GM18505 (cell line): ENCODE measurements at regions not wholly inside any gene's neighbourhood (a gene's known extent, or its start where the extent isn't known, plus 50 kb on each side); places are given as distances from the start of the nearest gene placed in this dataset.
"Not testable (repeated sequence)": the region's sequence is repeated elsewhere in the genome, so short reads cannot be mapped to it uniquely, and the experiment has no call there.

Experiments used
- ATAC-seq: cut with Tn5 transposase; IDR thresholded peaks from one replicate; pipeline ENCODE4 v1.9.1; 2021; ENCODE audit not compliant: unreplicated experiment
- POLR2A ChIP-seq: IDR thresholded peaks from 4 replicates; pipeline ENCODE4 v1.6.1; 2011; ENCODE audit warnings: borderline replicate concordance; ENCODE audit not compliant: insufficient read depth, insufficient read length; ENCODE audit errors: extremely low read depth

GRCh38 chr3:89533275-89533674 is 425.9 kb downstream of the EPHA3 start:
- TF ChIP-seq POLR2A = no peak
- ATAC-seq = no peak

- ATAC-seq = not testable (repeated sequence)
Measured at GRCh38 chr3:89554587-89554986, 447.2 kb downstream of the EPHA3 start.

- no peak for ATAC-seq
- no peak for TF ChIP-seq POLR2A
Measured at GRCh38 chr3:89558711-89559110, 451.3 kb downstream of the EPHA3 start.

- TF ChIP-seq POLR2A = no peak
- ATAC-seq = no peak
Measured at GRCh38 chr3:89560568-89560967, 453.1 kb downstream of the EPHA3 start.

- TF ChIP-seq POLR2A = no peak
- ATAC-seq = no peak
Measured at GRCh38 chr3:89562373-89562772, 455.0 kb downstream of the EPHA3 start.

- no peak for TF ChIP-seq POLR2A
- ATAC-seq = no peak
Measured at GRCh38 chr3:89565098-89565497, 457.7 kb downstream of the EPHA3 start.

GRCh38 chr3:89570465-89570864 is 463.0 kb downstream of the EPHA3 start:
- ATAC-seq = no peak

GRCh38 chr3:89571298-89571697 is 463.9 kb downstream of the EPHA3 start:
- no peak for TF ChIP-seq POLR2A
- ATAC-seq = no peak

More at GRCh38 chr3:89570465-89570864, 463.0 kb downstream of the EPHA3 start:
- no peak for TF ChIP-seq POLR2A

GRCh38 chr3:89571707-89572106 is 464.3 kb downstream of the EPHA3 start:
- no peak for ATAC-seq
- TF ChIP-seq POLR2A = no peak

- no peak for TF ChIP-seq POLR2A
- no peak for ATAC-seq
Measured at GRCh38 chr3:89572261-89572660, 464.8 kb downstream of the EPHA3 start.

GRCh38 chr3:89576417-89576816 is 469.0 kb downstream of the EPHA3 start:
- no peak for TF ChIP-seq POLR2A
- no peak for ATAC-seq

GRCh38 chr3:89577637-89578530 is 470.5 kb downstream of the EPHA3 start:
- no peak for ATAC-seq
- TF ChIP-seq POLR2A = no peak

GRCh38 chr3:89580859-89581258 is 473.4 kb downstream of the EPHA3 start:
- no peak for TF ChIP-seq POLR2A
- ATAC-seq = no peak

GRCh38 chr3:89584398-89584797 is 477.0 kb downstream of the EPHA3 start:
- ATAC-seq = no peak
- TF ChIP-seq POLR2A = no peak
